Endothelial cell of umbilical vein (primary cell): ENCODE measurements at regions not wholly inside any gene's neighbourhood (a gene's known extent, or its start where the extent isn't known, plus 50 kb on each side); places are given as distances from the start of the nearest gene placed in this dataset.

Experiments used
- BruUV-seq: library from RNA; stranded (reverse); fragments of 400-500 nt; replicated peaks from 2 replicates; lab custom pipeline; 2021; lab: Mats Ljungman, UMichigan
- CTCF ChIA-PET: fragments of 300-600, 350-600 bp; sonication (Branson Sonifier 250); formaldehyde crosslinking; loops from one replicate; lab custom pipeline; 2021; ENCODE audit warnings: antibody characterized with exemption, inconsistent platforms; lab: Charles Lee
- POLR2A ChIA-PET: fragments of 300-600, 350-600 bp; sonication (Branson Sonifier 250); formaldehyde crosslinking; loops from one replicate; lab custom pipeline; 2021; ENCODE audit warnings: antibody characterized with exemption, inconsistent platforms; lab: Charles Lee
- DNase-seq: peaks from one replicate; pipeline ENCODE4 v3.0.0-alpha.2; 2011; ENCODE audit warnings: low read depth, low spot score
- FAIRE-seq: peaks from 2 replicates; lab custom pipeline; 2011; peaks lifted over from hg19 to GRCh38; lab: Jason Lieb, UNC
- H2AFZ ChIP-seq: 2 replicates; pipeline ENCODE4 v1.6.0; 2012; ENCODE audit warnings: low read depth, low read length, control low read depth, inconsistent platforms
- H3K27ac ChIP-seq: 2 replicates; pipeline ENCODE4 v1.5.1; 2011; ENCODE audit warnings: low read depth, mild to moderate bottlenecking, control low read depth, low read length, moderate library complexity; ENCODE audit not compliant: insufficient read depth
- H3K27me3 ChIP-seq, 2 experiments: 2 replicates each; pipeline versions ENCODE4 v1.6.0 to v1.6.1; 2011; ENCODE audit warnings: low read length in 2 of 2, mixed read lengths in 1 of 2; ENCODE audit not compliant: control insufficient read depth in 2 of 2, insufficient read depth in 2 of 2
- H3K36me3 ChIP-seq, 2 experiments: 2 replicates in 1 of 2; 3 replicates in 1 of 2; pipeline ENCODE4 v1.5.1; 2011; ENCODE audit warnings: low read length in 2 of 2, mild to moderate bottlenecking in 1 of 2, moderate library complexity in 1 of 2; ENCODE audit not compliant: control insufficient read depth in 2 of 2, insufficient read depth in 2 of 2; ENCODE audit errors: extremely low read depth in 1 of 2
- H3K4me1 ChIP-seq: 3 replicates; pipeline ENCODE4 v1.5.1; 2011; ENCODE audit warnings: mild to moderate bottlenecking, low read length; ENCODE audit not compliant: control insufficient read depth, insufficient read depth; ENCODE audit errors: extremely low read depth
- H3K4me2 ChIP-seq: 2 replicates; pipeline ENCODE4 v1.6.1; 2011; ENCODE audit warnings: low read length, control low read depth, mixed read lengths; ENCODE audit not compliant: insufficient read depth
- H3K4me3 ChIP-seq, 3 experiments: fragments of 200-600 bp in 1 of 3; sonication (generic), shearing (Covaris generic) in 1 of 3; replicated peaks in 1 of 3; 2 replicates each; pipeline ENCODE4 v1.5.1; 2011 to 2016; ENCODE audit warnings: control low read depth in 3 of 3, low read length in 3 of 3, mild to moderate bottlenecking in 2 of 3, inconsistent platforms in 1 of 3, low read depth in 1 of 3, moderate library complexity in 1 of 3; ENCODE audit not compliant: insufficient read depth in 1 of 3
- H3K79me2 ChIP-seq: 2 replicates; pipeline ENCODE4 v1.6.0; 2012; ENCODE audit warnings: low read length, inconsistent platforms; ENCODE audit not compliant: control insufficient read depth, insufficient read depth
- H3K9ac ChIP-seq: replicated peaks from 2 replicates; pipeline ENCODE3; 2011; ENCODE audit warnings: low read length, control low read depth; ENCODE audit not compliant: insufficient read depth; ENCODE audit errors: extremely low read depth
- H3K9me1 ChIP-seq: replicated peaks from 3 replicates; pipeline ENCODE4 v1.6.0; 2011; ENCODE audit warnings: mild to moderate bottlenecking, low read length; ENCODE audit not compliant: control insufficient read depth, insufficient read depth; ENCODE audit errors: extremely low read depth
- H3K9me3 ChIP-seq: replicated peaks from 2 replicates; pipeline ENCODE4 v1.5.1; 2012; ENCODE audit warnings: low read length, inconsistent platforms; ENCODE audit not compliant: control insufficient read depth, insufficient read depth
- H4K20me1 ChIP-seq: replicated peaks from 2 replicates; pipeline ENCODE3; 2011; ENCODE audit warnings: mild to moderate bottlenecking, low read length; ENCODE audit not compliant: control insufficient read depth, insufficient read depth; ENCODE audit errors: extremely low read depth
- CTCF ChIP-seq, 2 donors: IDR thresholded peaks; 1 replicate in 1 of 2; 2 replicates in 1 of 2; pipeline ENCODE4 v1.5.1; 2011; ENCODE audit warnings: low read length in 2 of 2, mild to moderate bottlenecking in 2 of 2, moderate library complexity in 2 of 2, control low read depth in 1 of 2, inconsistent platforms in 1 of 2, low read depth in 1 of 2; ENCODE audit not compliant: insufficient read depth in 1 of 2; ENCODE audit errors: extremely low read depth in 1 of 2
- EZH2 ChIP-seq: IDR thresholded peaks from 2 replicates; pipeline ENCODE4 v1.6.1; 2012; ENCODE audit warnings: borderline replicate concordance, low read depth, mild to moderate bottlenecking, moderate library complexity, low read length, inconsistent platforms; ENCODE audit not compliant: severe bottlenecking
- FOS ChIP-seq: IDR thresholded peaks from 2 replicates; pipeline ENCODE4 v1.6.1; 2011; ENCODE audit warnings: mild to moderate bottlenecking, low read length, moderate library complexity, borderline replicate concordance; ENCODE audit not compliant: insufficient read depth
- GATA2 ChIP-seq: IDR thresholded peaks from 2 replicates; pipeline ENCODE4 v1.7.0; 2011; ENCODE audit warnings: low read depth, mild to moderate bottlenecking, moderate library complexity, mixed read lengths, low read length; ENCODE audit not compliant: insufficient read length, insufficient read depth
- JUN ChIP-seq: IDR thresholded peaks from 2 replicates; pipeline ENCODE4 v1.6.1; 2011; ENCODE audit warnings: borderline replicate concordance, low read depth; ENCODE audit not compliant: insufficient read length, insufficient read depth
- MAX ChIP-seq: IDR thresholded peaks from 2 replicates; pipeline ENCODE4 v1.6.1; 2011; ENCODE audit not compliant: insufficient read depth, insufficient read length
- MYC ChIP-seq: IDR thresholded peaks from one replicate; pipeline ENCODE4 v1.6.1; 2011; ENCODE audit warnings: mild to moderate bottlenecking, low read depth, low read length
- POLR2A ChIP-seq: IDR thresholded peaks from 2 replicates; pipeline ENCODE4 v1.6.1; 2012; ENCODE audit warnings: low read depth, mild to moderate bottlenecking, control low read depth, low read length
- POLR2AphosphoS5 ChIP-seq: IDR thresholded peaks from 2 replicates; pipeline ENCODE4 v1.6.1; 2012; ENCODE audit warnings: low read depth, mild to moderate bottlenecking, control low read depth, low read length, moderate library complexity; ENCODE audit not compliant: insufficient read depth
- dilution Hi-C: fragments of 300-500 bp; cut with MboI; formaldehyde crosslinking; loops from one replicate; pipeline ENCODE4 v1.15.0; 2019; ENCODE audit warnings: low sequenced_read_pairs; ENCODE audit not compliant: extremely low pct_ligation_motif_present
- intact Hi-C: fragments of 100-400 bp; cut with micrococcal nuclease; formaldehyde crosslinking; loops from one replicate; pipeline ENCODE4 v1.10.0; 2022

- no peak overlapping the region for H2AFZ ChIP-seq
- BruUV-seq, result no TSS peak
- H4K20me1 ChIP-seq, result no peaks in the 10 kb centered on the region
- H3K79me2 ChIP-seq, result no peaks in the 10 kb centered on the region
- POLR2A ChIA-PET, result no interaction called here
- no peaks in the 10 kb centered on the region for H3K4me1 ChIP-seq
- H3K9me1 ChIP-seq, result no peaks in the 10 kb centered on the region
- H3K4me3 ChIP-seq, result no peak overlapping the region
- dilution Hi-C loops (no loop called here), intact Hi-C loops (no loop called here)
- TF ChIP-seq EZH2 (no peak), POLR2AphosphoS5 (no peak), POLR2A (no peak), MYC (no peak), FOS (no peak)
- CTCF ChIA-PET, result interaction anchor here (1.1 to 2.7 kb wide), 3 partner anchors 12 to 204 kb away, joined by 3 to 8 read pairs (median 3); no protein-coding TSS in a partner anchor
- no peaks in the 10 kb centered on the region for H3K27me3 ChIP-seq
- H3K9me3 ChIP-seq, result no peaks in the 10 kb centered on the region
- H3K27ac ChIP-seq, result no peak overlapping the region
- FAIRE-seq (no peak), DNase-seq (no peak)
- no peak overlapping the region for H3K4me2 ChIP-seq
- H3K36me3 ChIP-seq, result no peaks in the 10 kb centered on the region
- no peak overlapping the region for H3K9ac ChIP-seq
Observed at GRCh38 chr18:11514267-11514666, 95.1 kb upstream of the SLC35G4 start.

DNA sequence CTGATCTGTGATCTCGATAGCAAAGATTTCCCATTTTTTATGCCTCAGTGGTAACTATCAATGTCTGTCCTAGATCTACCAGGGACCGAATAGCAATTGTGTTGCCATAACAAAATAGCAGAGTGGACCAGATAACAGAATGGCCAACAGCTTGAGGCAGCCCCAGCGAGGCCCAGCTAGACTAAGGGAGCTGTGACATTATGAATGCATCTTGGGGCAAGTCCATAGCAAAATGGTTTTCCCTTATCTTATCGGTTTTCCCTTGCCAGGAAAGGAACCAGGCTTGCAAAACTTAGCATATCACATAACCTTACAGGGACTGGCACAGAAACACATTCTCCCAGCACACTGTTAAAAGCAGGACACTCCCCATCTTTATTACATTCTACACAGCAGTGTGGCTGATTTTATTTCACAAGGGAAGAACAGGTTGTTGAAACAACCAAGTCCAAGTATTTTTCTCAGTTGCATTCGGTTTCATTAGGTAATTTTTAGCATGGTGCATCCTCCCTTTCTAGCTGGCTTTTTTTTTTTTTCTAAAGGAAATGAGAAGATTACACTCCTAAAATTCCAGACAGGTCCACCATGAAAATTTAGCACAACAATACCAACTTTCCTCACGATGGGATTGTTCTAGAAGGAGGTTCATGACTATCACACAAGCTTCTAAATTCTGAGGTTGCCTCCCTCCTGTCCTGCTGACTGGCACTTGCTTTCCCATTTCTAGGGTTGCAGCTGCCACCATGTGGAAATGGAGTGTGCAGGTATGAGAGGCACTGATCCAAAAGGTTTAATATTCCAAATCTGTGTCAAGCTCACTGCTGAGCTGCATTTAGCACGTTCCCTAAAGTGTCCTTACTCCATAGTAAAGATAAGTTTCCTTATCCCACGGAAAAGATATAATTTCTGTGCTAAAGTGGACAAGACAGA is 97.0 kb upstream of the SLC35G4 start:
- Histone ChIP-seq H3K36me3 (no peaks in the 10 kb centered on the region), H3K27me3 (no peaks in the 10 kb centered on the region), H3K9ac (no peak overlapping the region), H3K4me2 (no peak overlapping the region), H3K27ac (no peak overlapping the region), H3K9me1 (no peaks in the 10 kb centered on the region), H2AFZ (no peak overlapping the region), H3K4me3 (no peak overlapping the region), H3K4me1 (no peaks in the 10 kb centered on the region), H4K20me1 (no peaks in the 10 kb centered on the region), H3K9me3 (no peaks in the 10 kb centered on the region), H3K79me2 (no peaks in the 10 kb centered on the region)
- ChIA-PET CTCF (interaction anchor here (0.8 to 2.0 kb wide), 9 partner anchors 16 to 207 kb away, joined by 3 to 29 read pairs (median 3); no protein-coding TSS in a partner anchor), POLR2A (no interaction called here)
- intact Hi-C loops, result no loop called here
- dilution Hi-C loops, result no loop called here
- TF ChIP-seq MYC (no peak), GATA2 (no peak), POLR2A (no peak), MAX (no peak), CTCF (IDR thresholded peaks at IDR 0.05; ENCODE audit: extremely low read depth in 1 of 2, insufficient read depth in 1 of 2, low read depth in 1 of 2, low read length in 2 of 2) (no peak), FOS (no peak), JUN (no peak)
- no TSS peak for BruUV-seq
- FAIRE-seq (no peak), DNase-seq (no peak)
